Posterior vena cava (tissue), 2 donors: ENCODE measurements at regions not wholly inside any gene's neighbourhood (a gene's known extent, or its start where the extent isn't known, plus 50 kb on each side); places are given as distances from the start of the nearest gene placed in this dataset.

Experiments
- DNase-seq: peaks from one replicate; pipeline ENCODE4 v3.0.0-alpha.2; 2020; ENCODE audit warnings: low spot score
- intact Hi-C, 2 donors: fragments of 100-400 bp; cut with DNase I; formaldehyde crosslinking; loops; one replicate each; pipeline versions ENCODE4 v1.14.1 to v1.14.2; 2022 to 2023
- donor health status: DM: yes; HTN: yes; CAD: no.
- donor health status: DM: yes; HTN: yes; CAD: no.

- intact Hi-C loops: no loop called here
- DNase-seq: no peak
Observed at GRCh38 chr1:229942501-229942900, 124.5 kb upstream of the GALNT2 start.

- DNase-seq: no peak
- intact Hi-C loops: no loop called here
Observed at GRCh38 chr1:229943148-229943714, 123.8 kb upstream of the GALNT2 start.

- DNase-seq: no peak
- intact Hi-C loops: no loop called here
Observed at GRCh38 chr1:229943988-229944743, 122.9 kb upstream of the GALNT2 start.

DNA sequence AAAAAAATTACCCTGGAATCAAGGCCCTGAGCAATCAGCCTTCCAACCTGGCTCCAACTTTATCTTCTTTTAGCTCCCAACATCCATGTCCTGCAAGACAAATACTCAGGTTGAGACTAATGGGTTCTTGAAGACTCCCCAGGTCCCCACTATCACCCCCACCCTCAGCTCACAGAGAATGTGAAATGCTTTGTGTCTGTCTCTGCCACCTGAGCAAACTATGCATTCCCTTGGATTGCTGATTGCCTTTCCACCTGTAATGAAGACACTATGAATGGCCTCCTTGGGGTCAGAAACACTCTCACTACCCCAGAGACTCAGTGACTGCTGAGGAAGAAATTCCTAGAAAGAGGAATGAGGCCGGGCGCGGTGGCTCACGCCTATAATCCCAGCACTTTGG is 121.2 kb upstream of the GALNT2 start:
- no peak for DNase-seq
- intact Hi-C loops: no loop called here

DNA sequence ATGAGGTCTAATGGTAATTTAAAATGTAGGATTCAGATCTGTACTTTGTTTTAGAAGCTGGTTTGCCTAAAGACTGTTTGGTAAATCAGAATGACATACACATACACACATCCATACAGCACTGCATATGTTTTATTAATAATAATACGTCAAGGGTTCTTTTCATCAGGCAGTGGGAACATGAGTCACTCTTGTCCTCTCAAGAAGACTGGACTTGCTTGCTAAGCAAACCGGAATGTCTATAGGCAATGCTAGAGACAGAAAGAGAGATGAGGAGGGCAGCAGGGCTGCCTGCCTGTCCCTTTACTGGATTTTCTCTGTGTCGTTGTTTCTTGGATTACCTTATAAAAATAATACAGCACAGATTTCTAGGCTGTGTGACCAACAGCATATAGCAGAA is 119.1 kb upstream of the GALNT2 start:
- intact Hi-C loops: no loop called here
- no peak for DNase-seq

DNA sequence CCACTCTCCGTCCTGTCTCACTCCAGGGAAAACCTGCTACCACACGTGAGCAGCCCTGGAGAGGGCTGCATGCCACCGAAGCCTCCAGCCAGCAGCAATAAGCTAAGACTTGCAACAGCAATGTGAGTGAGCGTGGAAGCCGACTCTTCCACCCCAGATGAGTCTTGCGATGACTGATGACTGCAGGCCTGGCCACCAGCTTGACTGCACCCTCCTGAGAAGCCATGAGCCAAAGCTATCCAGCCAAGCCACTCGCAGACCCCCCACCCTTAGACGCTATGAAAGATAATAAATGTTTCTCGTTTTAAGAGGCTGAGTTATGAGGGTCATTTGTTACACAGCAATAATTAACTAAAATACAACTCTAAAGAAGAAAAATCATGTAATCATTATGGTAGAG is 118.6 kb upstream of the GALNT2 start:
- intact Hi-C loops: no loop called here
- no peak for DNase-seq

DNA sequence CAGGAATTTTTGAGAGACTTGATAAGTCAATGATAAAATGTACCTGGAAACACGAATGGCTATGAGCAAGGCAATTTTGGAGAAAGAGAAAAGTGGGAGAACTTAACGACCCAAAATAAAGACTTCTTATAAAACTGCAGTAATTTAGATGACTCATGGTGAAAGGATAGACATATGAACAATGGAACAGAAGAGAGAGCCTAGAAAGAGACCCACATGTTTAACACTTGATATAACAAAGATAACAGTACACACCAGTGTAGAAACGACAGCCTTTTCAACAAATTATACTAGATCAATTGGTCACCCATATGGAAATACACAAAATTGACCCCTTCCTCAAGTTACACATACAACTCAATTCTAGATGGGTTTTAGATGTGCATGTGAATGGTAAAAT is 117.5 kb upstream of the GALNT2 start:
- intact Hi-C loops: no loop called here
- no peak for DNase-seq

DNA sequence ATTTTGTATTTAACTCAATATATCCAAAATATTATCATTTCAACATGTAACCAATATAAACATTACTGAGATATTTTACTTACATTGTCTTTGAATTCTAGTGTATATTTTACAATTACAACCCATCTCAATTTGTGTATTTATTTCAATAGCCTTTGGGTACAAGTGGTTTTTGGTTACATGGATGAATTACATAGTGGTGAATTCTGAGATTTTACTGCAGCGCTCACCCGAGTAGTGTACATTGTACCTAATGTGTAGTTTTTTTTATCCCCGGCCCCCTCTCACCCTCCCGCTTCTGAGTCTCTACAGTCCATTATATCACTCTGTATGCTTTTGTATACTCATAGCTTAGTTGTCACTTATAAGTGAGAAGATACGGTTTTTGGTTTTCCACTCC is 117.0 kb upstream of the GALNT2 start:
- intact Hi-C loops: loop anchor here in 1 of 2 donors (10.0 kb wide), 1 partner anchor 1745 kb away; the partner anchor contains the start of gene OBSCN
- DNase-seq: no peak

DNA sequence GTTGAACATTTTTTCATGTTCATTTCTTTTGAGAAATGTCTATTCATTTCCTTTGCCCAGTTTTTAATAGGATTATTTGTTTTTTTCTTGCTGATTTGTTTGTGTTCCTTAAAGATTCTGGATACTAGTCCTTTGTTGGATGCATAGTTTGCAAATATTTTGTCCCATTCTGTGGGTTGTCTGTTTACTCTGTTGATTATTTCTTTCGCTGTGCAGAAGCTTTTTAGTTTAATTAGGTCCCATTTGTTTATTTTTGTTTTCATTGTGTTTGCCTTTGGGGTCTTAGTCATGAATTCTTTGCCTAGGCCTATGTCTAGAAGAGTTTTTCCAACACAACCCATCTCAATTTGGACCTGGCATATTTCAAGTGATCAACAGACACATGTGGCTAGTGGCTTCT is 116.1 kb upstream of the GALNT2 start:
- intact Hi-C loops: loop anchor here in 1 of 2 donors (10.0 kb wide), 1 partner anchor 1746 kb away; the partner anchor contains the start of gene OBSCN
- no peak for DNase-seq

DNA sequence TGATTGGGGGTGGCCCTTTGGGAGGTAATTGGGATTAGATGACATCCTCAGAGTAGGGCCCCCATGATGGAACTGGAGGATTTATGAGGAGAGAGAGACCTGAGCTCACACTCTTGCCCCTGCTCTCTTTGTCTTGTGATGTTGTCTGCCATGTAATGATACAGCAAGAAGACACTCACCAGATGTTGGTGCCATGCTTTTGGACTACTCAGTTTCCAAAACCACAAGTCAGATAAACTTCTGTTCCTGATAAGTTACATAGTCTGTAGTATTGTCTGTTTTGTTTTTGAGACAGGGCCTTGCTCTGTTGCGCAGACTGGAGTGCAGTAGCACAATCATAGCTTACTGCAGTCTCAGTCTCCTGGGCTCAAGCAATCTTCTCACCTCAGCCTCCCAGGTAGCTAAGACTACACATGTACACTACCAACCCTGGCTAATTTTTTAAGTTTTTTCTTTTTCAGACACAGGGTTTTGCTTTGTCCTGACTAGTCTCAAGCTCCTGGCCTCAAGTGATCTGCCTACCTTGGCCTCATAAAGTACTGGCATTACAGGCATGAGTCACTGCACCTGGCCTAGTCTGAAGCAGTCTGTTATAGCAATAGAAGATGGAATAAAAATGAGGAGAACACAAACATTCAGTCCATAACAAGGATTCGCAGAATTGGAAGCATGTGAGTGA is 115.0 kb upstream of the GALNT2 start:
- intact Hi-C loops: loop anchor here in 1 of 2 donors (10.0 kb wide), 1 partner anchor 1747 kb away; the partner anchor contains the start of gene OBSCN
- no peak for DNase-seq

GRCh38 chr1:229952670-229953520 is 114.1 kb upstream of the GALNT2 start:
- no peak for DNase-seq
- intact Hi-C loops: loop anchor here in 1 of 2 donors (10.0 kb wide), 1 partner anchor 1748 kb away; the partner anchor contains the start of gene OBSCN

GRCh38 chr1:229953736-229954326 is 113.2 kb upstream of the GALNT2 start:
- intact Hi-C loops: loop anchor here in 1 of 2 donors (10.0 kb wide), 1 partner anchor 1749 kb away; the partner anchor contains the start of gene OBSCN
- no peak for DNase-seq

DNA sequence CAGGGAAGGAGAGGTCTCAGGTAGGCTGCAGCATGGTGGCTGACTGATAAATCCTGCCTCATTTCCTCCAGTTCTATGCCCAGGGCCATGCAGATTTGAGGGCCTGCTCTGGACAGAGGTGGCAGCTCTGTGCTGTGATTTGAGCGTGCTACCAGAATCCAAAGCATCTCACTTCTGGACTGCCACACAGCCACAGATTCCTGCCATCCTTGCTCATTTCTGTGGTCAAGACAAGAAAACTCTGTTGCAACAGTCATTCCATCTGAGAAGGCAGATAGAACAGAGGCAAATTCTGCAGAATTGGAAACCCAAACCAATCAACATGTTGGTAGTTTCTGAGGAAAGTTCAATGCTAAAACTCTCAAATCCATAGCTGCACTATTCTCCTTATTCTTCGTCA is 102.8 kb upstream of the GALNT2 start:
- DNase-seq: no peak
- intact Hi-C loops: no loop called here

DNA sequence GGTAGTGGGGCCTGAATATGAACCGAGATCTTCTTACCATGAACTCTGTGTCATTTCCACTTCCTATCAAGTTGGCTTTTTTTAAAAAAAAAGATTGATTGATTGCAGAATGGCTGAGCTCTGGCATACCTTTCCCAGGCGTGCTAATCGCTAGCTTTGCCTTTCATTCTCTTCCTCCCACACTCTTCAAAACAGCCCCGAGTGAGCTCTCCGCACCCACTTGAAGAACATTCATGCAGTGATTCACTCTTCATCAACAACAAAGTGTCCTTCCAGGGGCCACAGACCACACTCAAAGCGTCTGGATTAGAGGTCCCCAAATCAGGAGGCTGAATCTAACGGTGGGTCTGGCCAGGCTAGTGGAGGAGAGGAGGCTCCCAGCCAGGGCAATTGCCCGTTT is 96.3 kb upstream of the GALNT2 start:
- intact Hi-C loops: no loop called here
- no peak for DNase-seq

- no peak for DNase-seq
- intact Hi-C loops: no loop called here
Observed at GRCh38 chr1:229971141-229971540, 95.9 kb upstream of the GALNT2 start.

DNA sequence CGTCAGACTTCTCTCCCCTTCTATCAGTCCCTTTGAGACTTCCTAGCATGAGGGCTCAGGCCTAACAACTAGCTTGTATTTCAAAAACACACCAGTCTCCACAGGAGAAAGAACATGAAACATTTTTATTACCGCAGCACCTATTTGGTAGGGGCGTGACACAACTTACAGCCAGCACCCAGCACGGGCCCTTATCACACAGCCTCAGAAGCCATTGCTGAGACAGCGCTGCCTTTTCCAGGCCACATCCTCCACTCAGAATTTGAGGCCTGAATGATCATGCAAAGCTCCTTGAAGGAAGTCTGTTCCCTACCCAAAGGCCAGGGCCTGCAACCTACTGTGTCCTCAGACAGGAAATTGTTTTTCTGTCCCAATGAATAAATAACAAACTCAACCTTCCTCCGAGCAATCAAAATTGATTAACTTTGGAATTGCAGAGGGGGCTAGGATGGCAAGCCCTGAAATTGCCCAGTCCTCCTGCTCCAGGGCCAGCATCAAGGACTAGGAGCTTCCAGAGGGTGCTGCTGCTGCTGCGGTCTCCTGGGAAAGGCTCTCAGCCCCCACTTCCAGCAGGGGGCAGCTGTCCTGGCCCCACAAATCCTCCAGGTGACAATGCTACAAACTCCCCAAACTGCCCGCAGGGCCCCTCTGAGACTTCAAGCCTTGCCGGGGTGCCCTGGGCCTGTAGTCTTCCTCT is 94.3 kb upstream of the GALNT2 start:
- intact Hi-C loops: no loop called here
- no peak for DNase-seq

DNA sequence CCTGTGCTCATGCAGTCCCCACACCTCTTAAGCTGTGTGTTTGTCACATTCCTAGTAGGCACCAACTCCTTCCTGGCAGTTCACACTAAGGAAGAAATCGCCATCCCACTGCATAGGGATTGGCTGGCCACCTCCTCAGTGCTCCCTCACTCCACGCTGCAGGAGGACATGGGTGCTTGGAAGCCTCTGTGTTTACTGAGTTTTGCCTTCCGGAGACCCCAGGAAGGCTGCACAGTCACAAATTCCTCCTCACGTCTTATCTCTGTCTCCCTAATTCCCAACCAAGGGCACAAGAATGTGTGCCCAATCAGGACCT is 93.8 kb upstream of the GALNT2 start:
- intact Hi-C loops: no loop called here
- no peak for DNase-seq

GRCh38 chr1:229975047-229975446 is 92.0 kb upstream of the GALNT2 start:
- intact Hi-C loops: no loop called here
- DNase-seq: no peak

DNA sequence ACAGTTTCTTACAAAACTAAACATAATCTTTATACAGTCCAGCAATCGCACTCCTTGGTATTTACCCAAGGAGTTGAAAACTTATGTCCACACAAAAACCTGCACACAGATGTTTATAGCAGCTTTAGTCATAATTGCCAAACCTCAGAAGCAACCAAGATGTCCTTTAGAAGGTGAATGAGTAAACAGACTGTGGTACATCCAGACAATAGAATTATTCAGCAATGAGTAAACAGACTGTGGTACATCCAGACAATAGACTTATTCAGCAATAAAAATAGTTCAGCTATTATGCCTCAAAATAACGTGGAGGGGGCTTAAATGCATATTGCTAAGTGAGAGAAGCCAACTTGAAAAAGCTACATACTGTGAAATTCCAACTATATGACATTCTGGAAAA is 87.0 kb upstream of the GALNT2 start:
- intact Hi-C loops: no loop called here
- no peak for DNase-seq
